Testis (tissue), 2 donors: ENCODE measurements at regions not wholly inside any gene's neighbourhood (a gene's known extent, or its start where the extent isn't known, plus 50 kb on each side); places are given as distances from the start of the nearest gene placed in this dataset.

Experiments
- POLR2A ChIP-seq: fragments of 450-650 bp; IDR thresholded peaks from one replicate; pipeline ENCODE4 v1.6.1; 2017; ENCODE audit warnings: antibody characterized with exemption, mild to moderate bottlenecking, moderate library complexity
- TF ChIP-seq, protein P1 (sequence below), 3 experiments: fragments of 450-650 bp in 2 of 3; fragments of 200-600 bp in 1 of 3; sonication (generic) in 1 of 3; IDR thresholded peaks; one replicate each; pipeline ENCODE4 v1.5.1; 2016 to 2019; ENCODE audit warnings: antibody characterized with exemption in 3 of 3, mild to moderate bottlenecking in 2 of 3, moderate library complexity in 1 of 3

DNA sequence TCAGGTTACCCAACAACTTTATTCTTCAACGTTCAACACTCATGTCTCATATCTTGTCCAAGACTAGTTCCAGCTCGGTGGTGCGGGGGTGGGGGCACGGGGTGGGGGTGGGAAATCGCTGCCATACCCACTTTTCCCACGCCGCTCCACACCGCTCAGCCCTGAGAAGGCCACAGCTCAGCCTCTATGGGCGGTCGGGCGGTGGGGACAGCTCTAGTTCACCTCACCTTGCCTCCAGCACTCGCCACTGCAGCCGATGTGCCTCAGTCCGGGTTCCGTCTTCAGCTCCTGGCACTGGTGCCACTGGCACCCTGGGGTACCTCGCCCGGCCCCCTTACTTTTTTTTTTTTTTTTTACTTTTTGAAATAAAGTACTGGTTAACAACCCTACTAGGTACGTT lies 522.2 kb downstream of the PCDH19 start:
- TF ChIP-seq, protein P1, sequence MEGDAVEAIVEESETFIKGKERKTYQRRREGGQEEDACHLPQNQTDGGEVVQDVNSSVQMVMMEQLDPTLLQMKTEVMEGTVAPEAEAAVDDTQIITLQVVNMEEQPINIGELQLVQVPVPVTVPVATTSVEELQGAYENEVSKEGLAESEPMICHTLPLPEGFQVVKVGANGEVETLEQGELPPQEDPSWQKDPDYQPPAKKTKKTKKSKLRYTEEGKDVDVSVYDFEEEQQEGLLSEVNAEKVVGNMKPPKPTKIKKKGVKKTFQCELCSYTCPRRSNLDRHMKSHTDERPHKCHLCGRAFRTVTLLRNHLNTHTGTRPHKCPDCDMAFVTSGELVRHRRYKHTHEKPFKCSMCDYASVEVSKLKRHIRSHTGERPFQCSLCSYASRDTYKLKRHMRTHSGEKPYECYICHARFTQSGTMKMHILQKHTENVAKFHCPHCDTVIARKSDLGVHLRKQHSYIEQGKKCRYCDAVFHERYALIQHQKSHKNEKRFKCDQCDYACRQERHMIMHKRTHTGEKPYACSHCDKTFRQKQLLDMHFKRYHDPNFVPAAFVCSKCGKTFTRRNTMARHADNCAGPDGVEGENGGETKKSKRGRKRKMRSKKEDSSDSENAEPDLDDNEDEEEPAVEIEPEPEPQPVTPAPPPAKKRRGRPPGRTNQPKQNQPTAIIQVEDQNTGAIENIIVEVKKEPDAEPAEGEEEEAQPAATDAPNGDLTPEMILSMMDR (IDR thresholded peaks at IDR 0.05) = no peak
- TF ChIP-seq POLR2A = no peak
